Calu3 (cell line): ENCODE measurements at regions not wholly inside any gene's neighbourhood (a gene's known extent, or its start where the extent isn't known, plus 50 kb on each side); places are given as distances from the start of the nearest gene placed in this dataset.

ENCODE experiments used
- BruUV-seq: library from RNA; stranded (reverse); fragments of 400-500 nt; replicated peaks from 2 replicates; lab custom pipeline; 2021; lab: Mats Ljungman, UMichigan
- CTCF ChIA-PET: fragments of 300-600 bp; sonication (Branson Sonifier 250); formaldehyde crosslinking; loops from one replicate; lab custom pipeline; 2022; ENCODE audit warnings: antibody characterized with exemption; lab: Charles Lee
- DNase-seq: peaks from one replicate; pipeline ENCODE4 v3.0.0; 2022
- H3K27ac Mint-ChIP-seq: one replicate; pipeline ENCODE4 v1.8.0; 2022; ENCODE audit warnings: mixed read lengths; ENCODE audit not compliant: unreplicated experiment
- H3K27me3 Mint-ChIP-seq: one replicate; pipeline ENCODE4 v1.8.0; 2022; ENCODE audit warnings: mixed read lengths; ENCODE audit not compliant: unreplicated experiment
- H3K36me3 Mint-ChIP-seq: one replicate; pipeline ENCODE4 v1.8.0; 2022; ENCODE audit warnings: mild to moderate bottlenecking, moderate library complexity, mixed read lengths; ENCODE audit not compliant: insufficient read depth, unreplicated experiment
- H3K4me1 Mint-ChIP-seq: one replicate; pipeline ENCODE4 v1.8.0; 2022; ENCODE audit warnings: mild to moderate bottlenecking, low read depth, mixed read lengths; ENCODE audit not compliant: unreplicated experiment
- H3K4me3 Mint-ChIP-seq: one replicate; pipeline ENCODE4 v1.8.0; 2022; ENCODE audit warnings: mild to moderate bottlenecking, low read depth, moderate library complexity, mixed read lengths; ENCODE audit not compliant: unreplicated experiment
- H3K9me3 Mint-ChIP-seq: one replicate; pipeline ENCODE4 v1.8.0; 2022; ENCODE audit warnings: low read depth, mixed read lengths; ENCODE audit not compliant: unreplicated experiment
- intact Hi-C: fragments of 100-400 bp; cut with micrococcal nuclease; formaldehyde crosslinking; loops from one replicate; pipeline ENCODE4 v1.10.0; 2022; ENCODE audit not compliant: unreplicated experiment
- TF ChIP-seq, protein P1 (sequence below): fragments of 200-600 bp; IDR thresholded peaks from one replicate; pipeline ENCODE4 v1.8.0; 2022; ENCODE audit warnings: antibody characterized with exemption; ENCODE audit not compliant: unreplicated experiment

DNA sequence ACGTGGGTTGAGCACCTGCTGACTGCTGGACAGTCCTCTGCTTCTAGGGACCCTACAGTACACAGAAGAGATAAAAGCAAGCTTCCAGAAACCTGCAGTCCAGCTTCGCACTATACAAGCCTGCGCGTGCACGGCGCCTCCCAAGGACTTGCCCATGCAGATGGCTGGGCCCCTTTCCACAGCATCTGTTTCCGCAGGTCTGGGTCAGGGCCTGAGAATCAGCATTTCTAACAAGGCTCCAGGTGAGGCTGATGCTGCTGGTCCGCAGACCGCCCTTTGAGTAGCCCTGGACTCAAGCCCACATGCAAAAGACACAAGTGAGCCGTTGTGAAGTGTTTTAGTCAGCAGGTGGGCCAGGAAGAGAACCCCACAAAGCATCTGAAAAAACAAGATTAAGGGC is 133.1 kb downstream of the HSD17B3 start:
- no peak overlapping the region for H3K4me3 Mint-ChIP-seq

DNA sequence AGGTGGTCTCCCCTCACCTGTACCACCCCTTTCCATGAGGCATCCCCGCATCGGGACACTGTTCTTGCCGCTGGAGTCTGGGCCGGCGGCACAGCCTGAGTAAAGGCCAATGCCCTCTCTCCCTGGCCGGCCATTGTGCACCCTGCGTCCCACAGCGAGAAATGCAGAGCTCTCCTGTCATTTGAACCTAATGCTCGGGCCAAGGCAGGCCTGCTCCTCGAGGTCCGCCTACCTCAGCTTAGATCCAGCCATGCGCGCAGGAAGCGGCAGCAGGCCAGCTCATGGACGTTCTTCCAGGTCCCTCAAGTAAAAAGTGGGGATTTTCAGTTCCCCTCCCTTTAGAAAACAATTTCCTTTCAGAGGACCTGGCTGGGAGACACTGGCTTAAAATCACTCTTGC is 135.0 kb downstream of the HSD17B3 start:
- H3K36me3 Mint-ChIP-seq, result no peaks in the 10 kb centered on the region
- peaks cover 11% of the 10 kb centered on the region for H3K27me3 Mint-ChIP-seq
- TF ChIP-seq, protein P1, sequence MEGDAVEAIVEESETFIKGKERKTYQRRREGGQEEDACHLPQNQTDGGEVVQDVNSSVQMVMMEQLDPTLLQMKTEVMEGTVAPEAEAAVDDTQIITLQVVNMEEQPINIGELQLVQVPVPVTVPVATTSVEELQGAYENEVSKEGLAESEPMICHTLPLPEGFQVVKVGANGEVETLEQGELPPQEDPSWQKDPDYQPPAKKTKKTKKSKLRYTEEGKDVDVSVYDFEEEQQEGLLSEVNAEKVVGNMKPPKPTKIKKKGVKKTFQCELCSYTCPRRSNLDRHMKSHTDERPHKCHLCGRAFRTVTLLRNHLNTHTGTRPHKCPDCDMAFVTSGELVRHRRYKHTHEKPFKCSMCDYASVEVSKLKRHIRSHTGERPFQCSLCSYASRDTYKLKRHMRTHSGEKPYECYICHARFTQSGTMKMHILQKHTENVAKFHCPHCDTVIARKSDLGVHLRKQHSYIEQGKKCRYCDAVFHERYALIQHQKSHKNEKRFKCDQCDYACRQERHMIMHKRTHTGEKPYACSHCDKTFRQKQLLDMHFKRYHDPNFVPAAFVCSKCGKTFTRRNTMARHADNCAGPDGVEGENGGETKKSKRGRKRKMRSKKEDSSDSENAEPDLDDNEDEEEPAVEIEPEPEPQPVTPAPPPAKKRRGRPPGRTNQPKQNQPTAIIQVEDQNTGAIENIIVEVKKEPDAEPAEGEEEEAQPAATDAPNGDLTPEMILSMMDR, result no peak
- no TSS peak for BruUV-seq
- CTCF ChIA-PET, result no interaction called here
- no peak overlapping the region for H3K27ac Mint-ChIP-seq
- no peaks in the 10 kb centered on the region for H3K9me3 Mint-ChIP-seq
- H3K4me1 Mint-ChIP-seq, result peaks cover 1% of the 10 kb centered on the region
- no peak for DNase-seq
- H3K4me3 Mint-ChIP-seq, result no peak overlapping the region
- intact Hi-C loops, result no loop called here

More for the DNA sequence above, 133.1 kb downstream of the HSD17B3 start:
- TF ChIP-seq, protein P1, result no peak
- H3K4me1 Mint-ChIP-seq, result peaks cover 20% of the 10 kb centered on the region
- peaks cover 5% of the 10 kb centered on the region for H3K36me3 Mint-ChIP-seq
- no peaks in the 10 kb centered on the region for H3K27me3 Mint-ChIP-seq
- H3K27ac Mint-ChIP-seq, result no peak overlapping the region
- intact Hi-C loops, result no loop called here
- H3K9me3 Mint-ChIP-seq, result no peaks in the 10 kb centered on the region
- BruUV-seq, result no TSS peak
- DNase-seq, result no peak
- CTCF ChIA-PET, result no interaction called here

DNA sequence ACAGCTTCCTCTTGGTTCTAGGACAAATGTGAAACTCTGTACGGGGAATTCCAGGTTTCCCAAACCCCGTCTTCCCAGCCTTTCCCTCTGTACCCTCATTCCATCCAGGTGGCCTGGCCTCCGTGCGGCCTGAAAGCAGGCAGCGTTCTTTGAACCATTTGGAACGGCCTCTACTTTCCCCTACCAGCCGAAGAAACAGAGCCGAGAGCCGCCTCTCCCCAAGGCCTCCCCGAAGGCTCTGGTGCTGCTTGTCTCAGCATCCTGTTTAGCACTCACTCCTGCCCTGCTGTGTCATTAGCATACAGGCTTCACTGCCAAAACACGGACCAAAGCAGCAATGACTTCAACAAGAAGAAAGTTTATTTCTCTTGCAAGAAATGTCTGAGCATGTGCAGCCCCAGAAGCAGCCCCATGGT is 137.7 kb downstream of the HSD17B3 start:
- Mint-ChIP-seq H3K27ac (no peak overlapping the region), H3K4me1 (no peaks in the 10 kb centered on the region), H3K4me3 (no peak overlapping the region), H3K9me3 (no peaks in the 10 kb centered on the region), H3K27me3 (peaks cover 38% of the 10 kb centered on the region), H3K36me3 (no peaks in the 10 kb centered on the region)
- no peak for DNase-seq
- TF ChIP-seq, protein P1, result no peak
- intact Hi-C loops, result no loop called here
- CTCF ChIA-PET, result interaction anchor here (0.7 to 0.8 kb wide), 2 partner anchors 13 to 657 kb away, joined by 3 to 6 read pairs; no protein-coding TSS in a partner anchor
- no TSS peak for BruUV-seq

DNA sequence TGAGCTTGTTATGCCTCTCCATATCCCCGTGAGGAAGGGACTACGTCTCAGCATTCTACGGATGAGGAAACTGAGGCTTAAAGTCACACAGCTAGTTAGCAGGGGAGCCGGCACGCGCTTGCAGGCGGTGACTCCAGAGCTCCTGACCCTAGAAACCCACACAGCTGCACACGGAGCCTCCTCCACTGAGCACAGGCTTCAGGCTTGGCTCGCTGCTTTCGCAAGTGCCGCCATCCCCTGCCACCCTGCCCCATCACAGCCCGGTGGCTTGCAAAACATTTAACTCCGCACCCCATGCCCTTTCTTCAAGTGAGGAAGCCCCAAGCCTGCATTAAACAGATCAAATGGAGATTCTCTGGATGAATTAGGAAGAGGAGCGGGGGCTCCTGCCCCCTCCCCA is 138.3 kb downstream of the HSD17B3 start:
- CTCF ChIA-PET, result interaction anchor here (0.7 kb wide), 1 partner anchor 12 kb away, joined by 6 read pairs; no protein-coding TSS in a partner anchor
- intact Hi-C loops, result no loop called here

More for the DNA sequence above, 138.3 kb downstream of the HSD17B3 start:
- Mint-ChIP-seq H3K4me3 (no peak overlapping the region), H3K9me3 (no peaks in the 10 kb centered on the region), H3K4me1 (no peaks in the 10 kb centered on the region), H3K27ac (no peak overlapping the region), H3K36me3 (no peaks in the 10 kb centered on the region), H3K27me3 (peaks cover 42% of the 10 kb centered on the region)
- no TSS peak for BruUV-seq
- TF ChIP-seq, protein P1, result no peak
- no peak for DNase-seq
